GM21786 (cell line): ENCODE measurements at regions not wholly inside any gene's neighbourhood (a gene's known extent, or its start where the extent isn't known, plus 50 kb on each side); places are given as distances from the start of the nearest gene placed in this dataset.

Source experiments
- ATAC-seq: cut with Tn5 transposase; IDR thresholded peaks from one replicate; pipeline ENCODE4 v1.9.1; 2021; ENCODE audit not compliant: unreplicated experiment

GRCh38 chr20:18992418-18992817, 178.8 kb downstream of the SCP2D1 start:
- ATAC-seq = no peak

GRCh38 chr20:18995455-18995854, 181.9 kb downstream of the SCP2D1 start:
- no peak for ATAC-seq

- ATAC-seq = no peak
Measured at GRCh38 chr20:18999086-18999485, 185.5 kb downstream of the SCP2D1 start.

GRCh38 chr20:19000078-19000477, 186.5 kb downstream of the SCP2D1 start:
- ATAC-seq = no peak

DNA sequence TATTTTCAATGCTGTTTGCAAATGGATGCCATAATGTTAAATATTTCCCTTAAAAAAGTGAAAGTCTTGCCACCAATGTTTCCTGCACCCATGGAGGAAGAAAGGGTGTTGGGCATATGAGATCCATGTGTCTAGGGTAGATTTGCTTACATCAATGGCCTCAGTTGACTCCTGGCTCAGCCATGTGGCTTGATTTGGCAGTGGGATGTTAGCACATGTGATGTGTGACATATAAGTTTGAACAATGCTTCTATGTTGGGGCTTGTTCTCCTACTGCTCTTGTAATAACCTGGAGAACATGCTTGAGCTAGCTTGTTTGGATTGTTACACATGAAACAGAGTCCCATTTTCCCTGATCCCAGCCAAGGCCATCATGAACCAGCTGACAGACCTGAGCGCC, 187.6 kb downstream of the SCP2D1 start:
- no peak for ATAC-seq

GRCh38 chr20:19003366-19004336, 190.1 kb downstream of the SCP2D1 start:
- ATAC-seq = no peak

DNA sequence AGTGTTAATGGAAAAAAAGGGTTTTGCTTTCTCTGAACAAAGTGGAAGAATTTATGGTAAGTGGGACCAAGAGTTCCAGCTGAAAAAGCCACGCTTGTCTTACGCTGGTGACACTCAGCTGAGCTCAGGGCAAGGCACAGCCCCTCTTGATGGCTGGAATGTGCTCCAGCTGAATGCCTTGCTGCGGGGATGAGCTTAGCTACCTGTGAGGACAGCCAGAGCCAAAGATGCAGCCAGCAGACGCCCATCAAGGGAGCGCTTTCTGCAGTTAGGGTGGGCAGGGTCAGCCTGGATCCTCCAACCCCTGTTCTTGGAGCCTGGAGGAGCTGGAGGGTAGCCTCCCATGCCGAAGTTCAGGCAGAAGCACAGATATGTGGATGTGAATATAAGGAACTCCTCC, 191.4 kb downstream of the SCP2D1 start:
- no peak for ATAC-seq

DNA sequence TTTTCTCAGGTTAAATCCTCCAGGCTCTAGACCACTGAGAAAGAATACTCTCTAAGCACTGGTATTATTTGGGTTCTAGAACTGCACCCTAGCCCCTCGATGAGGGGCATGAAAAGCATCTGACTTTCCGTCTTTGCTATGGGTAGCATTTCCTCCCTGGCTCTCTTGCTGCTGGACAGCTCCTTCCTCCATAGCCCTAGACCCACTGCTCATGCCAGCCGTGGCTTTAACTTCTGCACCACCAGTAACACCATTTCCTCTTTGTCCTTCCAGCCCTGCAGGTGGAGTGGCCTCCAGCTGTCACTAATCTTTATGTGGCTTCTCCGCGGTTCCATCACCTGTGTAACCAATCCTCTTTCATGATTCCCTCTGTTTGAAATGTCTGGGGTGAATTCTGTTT, 194.9 kb downstream of the SCP2D1 start:
- no peak for ATAC-seq

GRCh38 chr20:19009081-19009688, 195.6 kb downstream of the SCP2D1 start:
- no peak for ATAC-seq

GRCh38 chr20:19012676-19013075, 199.1 kb downstream of the SCP2D1 start:
- no peak for ATAC-seq

GRCh38 chr20:19013907-19014306, 198.5 kb upstream of the SLC24A3 start:
- no peak for ATAC-seq

DNA sequence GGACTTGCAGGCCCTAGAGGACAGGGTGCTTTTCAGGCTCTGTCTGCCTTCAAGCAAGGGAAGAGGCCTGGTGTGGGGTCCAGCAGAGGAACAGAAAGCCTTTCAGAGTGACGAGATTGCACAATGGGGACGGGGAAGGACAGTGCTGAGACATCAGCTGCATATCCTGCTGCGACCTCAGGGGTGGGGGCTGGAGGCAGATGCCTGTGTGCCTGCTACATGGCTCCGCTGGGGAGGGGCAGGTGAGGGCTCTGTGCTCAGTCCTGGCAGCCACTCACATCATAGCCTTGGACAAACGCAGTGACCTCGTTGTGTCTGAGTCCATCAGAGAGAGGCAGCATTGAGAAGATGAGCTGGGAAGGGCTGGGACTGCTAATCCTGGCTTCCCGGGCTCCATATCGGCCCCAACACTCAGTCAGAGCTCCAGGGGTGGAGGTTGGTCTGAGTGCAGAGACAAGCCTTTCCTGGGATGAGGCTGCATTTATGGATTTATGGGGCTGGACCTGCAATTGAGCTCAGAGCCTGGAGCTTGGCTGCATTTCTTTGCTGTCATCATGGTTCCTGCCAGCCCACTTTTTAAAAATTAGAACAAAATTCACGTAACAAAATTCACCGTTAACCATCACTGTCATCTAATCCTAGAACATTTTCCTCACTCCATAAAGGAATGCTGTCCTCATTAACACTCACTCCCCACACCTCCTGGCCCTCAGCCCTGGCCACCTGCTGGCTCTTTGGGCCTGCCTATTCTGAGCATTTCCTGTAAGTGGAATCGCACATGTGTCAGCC, 196.9 kb upstream of the SLC24A3 start:
- ATAC-seq = no peak

- ATAC-seq = no peak
Measured at GRCh38 chr20:19016140-19016497, 196.3 kb upstream of the SLC24A3 start.

GRCh38 chr20:19017104-19017690, 195.2 kb upstream of the SLC24A3 start:
- no peak for ATAC-seq

- no peak for ATAC-seq
Measured at GRCh38 chr20:19018881-19019280, 193.6 kb upstream of the SLC24A3 start.

- ATAC-seq = no peak
Measured at GRCh38 chr20:19019734-19020364, 192.6 kb upstream of the SLC24A3 start.

DNA sequence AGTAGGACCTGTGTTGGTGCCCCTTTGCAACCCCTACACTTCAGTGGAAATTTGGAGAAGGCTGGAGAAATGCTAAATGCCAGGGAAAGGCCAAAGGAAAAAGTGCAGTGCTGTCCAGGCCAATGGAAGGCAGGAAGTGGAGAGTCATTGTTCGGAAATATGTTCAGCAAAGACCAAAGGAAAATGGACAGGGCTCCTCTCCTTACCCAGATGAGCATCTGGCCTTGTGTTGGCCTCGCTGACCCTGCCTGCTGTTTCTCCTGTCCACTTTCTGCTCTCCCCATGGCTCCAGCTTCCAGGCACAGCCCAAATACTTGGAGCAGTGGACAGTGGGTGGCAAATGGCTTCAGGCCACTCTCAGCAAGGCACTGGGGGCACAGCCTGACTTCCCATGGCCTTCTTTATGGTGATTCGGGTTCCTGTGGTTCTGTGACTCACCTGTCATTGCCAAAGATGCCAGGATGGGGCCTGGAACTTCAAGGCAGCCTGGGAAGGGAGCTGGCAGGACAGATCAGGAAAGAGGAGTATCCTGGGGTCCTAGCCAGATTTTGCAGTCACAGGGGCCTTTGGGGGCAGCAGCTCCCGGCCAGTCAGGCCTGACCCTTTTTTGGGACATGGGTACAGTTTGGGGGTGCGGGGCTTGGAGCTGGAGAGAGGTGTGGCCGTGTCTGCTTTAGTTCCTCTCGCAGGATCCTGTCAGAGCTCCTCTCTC, 190.9 kb upstream of the SLC24A3 start:
- ATAC-seq = no peak

DNA sequence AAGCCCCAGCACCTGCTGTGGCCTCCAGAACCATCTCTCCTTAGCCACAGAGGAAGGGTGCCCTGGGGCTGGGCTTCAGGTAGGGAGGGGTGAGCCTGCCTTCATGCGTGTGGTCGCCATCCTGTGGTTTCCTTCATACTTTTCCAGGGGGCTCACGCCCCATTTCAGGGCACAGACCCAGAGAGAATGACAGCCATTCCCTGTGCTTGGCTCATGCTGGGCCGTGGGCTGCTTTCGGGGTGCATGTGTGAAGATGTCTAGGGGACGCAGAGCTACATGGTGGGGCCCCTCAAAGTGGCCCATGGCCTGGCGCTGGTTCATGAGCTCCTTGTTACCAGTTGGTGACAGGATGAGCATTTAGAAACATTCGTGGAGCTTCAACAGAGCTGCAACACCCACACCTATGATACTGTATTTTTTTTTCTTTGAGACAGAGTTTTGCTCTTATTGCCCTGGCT, 190.3 kb upstream of the SLC24A3 start:
- ATAC-seq = no peak

GRCh38 chr20:19022791-19023448, 189.5 kb upstream of the SLC24A3 start:
- no peak for ATAC-seq
